GM12878 (cell line): ENCODE measurements at regions not wholly inside any gene's neighbourhood (a gene's known extent, or its start where the extent isn't known, plus 50 kb on each side); places are given as distances from the start of the nearest gene placed in this dataset.

Source experiments
- ATAC-seq: fragments of 200-7000 bp; cut with Tn5 transposase; 3 replicates; pipeline ENCODE4 v1.9.1; 2020; ENCODE audit warnings: mild to moderate bottlenecking, moderate library complexity
- BruUV-seq: library from RNA; stranded (reverse); fragments of 400-500 nt; replicated peaks from 2 replicates; lab custom pipeline; 2021; lab: Mats Ljungman, UMichigan
- CTCF ChIA-PET: fragments of 300-600 bp; sonication (Branson Sonifier 250); formaldehyde crosslinking; extraction: SDS; loops from one replicate; lab custom pipeline; 2021; ENCODE audit warnings: inconsistent platforms; lab: Yijun Ruan, JAX
- POLR2A ChIA-PET: fragments of 350-600 bp; formaldehyde crosslinking; extraction: SDS; loops from one replicate; lab custom pipeline; 2021; ENCODE audit warnings: inconsistent platforms; lab: Charles Lee
- RAD21 ChIA-PET: fragments of 300-600 bp; sonication (Branson Sonifier 250); formaldehyde crosslinking; loops from one replicate; lab custom pipeline; 2023; ENCODE audit warnings: antibody characterized with exemption; ENCODE audit not compliant: unreplicated experiment; lab: Charles Lee
- SMC1A ChIA-PET: fragments of 300-600 bp; sonication (Branson Sonifier 250); formaldehyde crosslinking; loops from one replicate; lab custom pipeline; 2023; ENCODE audit not compliant: unreplicated experiment, uncharacterized antibody; lab: Charles Lee
- DNase-seq: peaks from one replicate; pipeline ENCODE4 v3.0.0-alpha.2; 2011; ENCODE audit warnings: low read depth, low spot score
- FAIRE-seq: peaks from 3 replicates; lab custom pipeline; 2011; peaks lifted over from hg19 to GRCh38; lab: Jason Lieb, UNC
- H2AFZ ChIP-seq: 2 replicates; pipeline ENCODE4 v1.6.0; 2011; ENCODE audit warnings: low read depth, low read length, control low read depth; ENCODE audit not compliant: control insufficient read depth
- H3K27ac ChIP-seq: 2 replicates; pipeline ENCODE4 v1.5.1; 2011; ENCODE audit warnings: control low read depth; ENCODE audit not compliant: control insufficient read depth, insufficient read depth
- H3K27me3 ChIP-seq, 2 experiments: replicated peaks in 1 of 2; 2 replicates each; pipeline versions ENCODE4 v1.6.0 to v1.6.1; 2011; ENCODE audit warnings: low read length in 1 of 2; ENCODE audit not compliant: control insufficient read depth in 2 of 2, insufficient read depth in 2 of 2
- H3K36me3 ChIP-seq, 2 experiments: 2 replicates each; pipeline ENCODE4 v1.5.1; 2011; ENCODE audit warnings: low read length in 1 of 2; ENCODE audit not compliant: control insufficient read depth in 2 of 2, insufficient read depth in 2 of 2
- H3K4me1 ChIP-seq: 2 replicates; pipeline ENCODE4 v1.6.1; 2011; ENCODE audit warnings: mild to moderate bottlenecking, low read length, moderate library complexity, mixed read lengths; ENCODE audit not compliant: control insufficient read depth, insufficient read depth
- H3K4me2 ChIP-seq: 2 replicates; pipeline ENCODE4 v1.6.0; 2011; ENCODE audit warnings: control low read depth; ENCODE audit not compliant: control insufficient read depth, insufficient read depth
- H3K4me3 ChIP-seq: fragments of 200-600 bp; sonication (generic); 2 replicates; pipeline ENCODE4 v1.5.1; 2016
- H3K79me2 ChIP-seq: 2 replicates; pipeline ENCODE4 v1.6.0; 2011; ENCODE audit warnings: low read length; ENCODE audit not compliant: control insufficient read depth, insufficient read depth
- H3K9ac ChIP-seq: 2 replicates; pipeline ENCODE4 v1.8.0; 2011; ENCODE audit warnings: low read length, control low read depth, mixed read lengths; ENCODE audit not compliant: control insufficient read depth, insufficient read depth
- H3K9me3 ChIP-seq: replicated peaks from 3 replicates; pipeline ENCODE4 v1.5.1; 2011; ENCODE audit warnings: mild to moderate bottlenecking, low read length; ENCODE audit not compliant: control insufficient read depth, insufficient read depth
- H4K20me1 ChIP-seq: 2 replicates; pipeline ENCODE4 v1.6.0; 2011; ENCODE audit not compliant: control insufficient read depth, insufficient read depth
- BCLAF1 ChIP-seq: fragments of 450-650 bp; IDR thresholded peaks from 2 replicates; pipeline ENCODE4 v1.6.1; 2017; ENCODE audit warnings: antibody characterized with exemption, mild to moderate bottlenecking, moderate library complexity
- IRF4 ChIP-seq: IDR thresholded peaks from 2 replicates; pipeline ENCODE4 v1.6.1; 2011; ENCODE audit warnings: low read depth, low read length
- NBN ChIP-seq: fragments of 450-650 bp; IDR thresholded peaks from 2 replicates; pipeline ENCODE4 v1.6.1; 2016
- NFYA ChIP-seq: IDR thresholded peaks from 2 replicates; pipeline ENCODE4 v1.6.1; 2011; ENCODE audit warnings: low read depth, mild to moderate bottlenecking, low read length, improper control_type of control experiment, borderline replicate concordance
- PBX3 ChIP-seq: IDR thresholded peaks from 2 replicates; pipeline ENCODE4 v1.6.1; 2011; ENCODE audit warnings: mild to moderate bottlenecking, low read depth, low read length, moderate library complexity; ENCODE audit not compliant: insufficient replicate concordance
- SP1 ChIP-seq: IDR thresholded peaks from one replicate; pipeline ENCODE4 v1.6.1; 2011; ENCODE audit warnings: low read depth, low read length
- SREBF2 ChIP-seq: IDR thresholded peaks from 2 replicates; pipeline ENCODE4 v1.6.1; 2012; ENCODE audit warnings: mild to moderate bottlenecking, low read length
- ZBTB33 ChIP-seq: fragments of 450-650 bp; IDR thresholded peaks from 2 replicates; pipeline ENCODE4 v1.6.1; 2017; ENCODE audit warnings: mild to moderate bottlenecking
- ZNF207 ChIP-seq: fragments of 450-650 bp; IDR thresholded peaks from 2 replicates; pipeline ENCODE4 v1.6.1; 2014; ENCODE audit warnings: antibody characterized with exemption, mild to moderate bottlenecking, borderline replicate concordance
- in situ Hi-C: fragments of 300-500 bp; cut with MboI; formaldehyde crosslinking; loops from 9 replicates; pipeline ENCODE4 v1.14.3; 2018; ENCODE audit warnings: mixed read lengths
- intact Hi-C: fragments of 100-400 bp; cut with micrococcal nuclease; formaldehyde crosslinking; loops from one replicate; pipeline ENCODE4 v1.14.2; 2022; ENCODE audit not compliant: unreplicated experiment
- TF ChIP-seq, protein P1 (sequence below): IDR thresholded peaks from 2 replicates; pipeline ENCODE4 v1.6.1; 2011; ENCODE audit warnings: borderline replicate concordance, low read depth, mild to moderate bottlenecking, moderate library complexity, low read length; ENCODE audit not compliant: insufficient read depth, poor library complexity, severe bottlenecking

DNA sequence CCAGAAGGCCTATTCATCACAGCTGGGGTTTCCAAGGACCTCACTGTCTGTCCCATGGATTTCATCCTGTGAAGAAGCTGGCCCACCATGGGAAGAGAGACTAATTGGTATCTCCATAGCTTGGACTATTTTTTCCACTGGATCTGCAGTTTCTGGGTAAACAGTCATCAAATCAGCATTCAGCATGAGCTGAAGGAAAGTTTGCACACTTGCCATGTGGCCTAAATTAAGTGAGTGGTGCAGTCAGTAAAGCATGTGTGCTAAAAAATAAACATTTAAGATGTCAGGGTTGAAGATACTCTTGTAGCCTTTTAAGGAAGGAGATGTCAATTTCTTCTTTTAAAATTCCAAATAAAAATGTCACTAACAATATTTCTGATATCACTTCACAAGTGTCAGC lies 381.1 kb upstream of the ZMIZ1 start:
- FAIRE-seq (no peak), DNase-seq (no peak), ATAC-seq (no peak)
- ChIA-PET SMC1A (no interaction called here), RAD21 (no interaction called here), POLR2A (no interaction called here), CTCF (no interaction called here)
- Histone ChIP-seq H3K79me2 (no peaks in the 10 kb centered on the region), H3K4me2 (no peak overlapping the region), H3K9ac (no peak overlapping the region), H3K27me3 (no peaks in the 10 kb centered on the region; a peak in 1 of 4 replicates), H3K27ac (no peak overlapping the region), H2AFZ (no peak overlapping the region), H3K4me1 (no peaks in the 10 kb centered on the region), H4K20me1 (no peaks in the 10 kb centered on the region), H3K36me3 (no peaks in the 10 kb centered on the region), H3K9me3 (no peaks in the 10 kb centered on the region; the same call in 2 of the 3 replicates), H3K4me3 (no peak overlapping the region)
- no TSS peak for BruUV-seq
- in situ Hi-C loops = no loop called here
- intact Hi-C loops = no loop called here
- no peak for TF ChIP-seq ZBTB33
- no peak for TF ChIP-seq SREBF2
- no peak for TF ChIP-seq PBX3
- no peak for TF ChIP-seq ZNF207
- TF ChIP-seq SP1 = no peak
- TF ChIP-seq BCLAF1 = no peak
- no peak for TF ChIP-seq NFYA
- TF ChIP-seq, protein P1, sequence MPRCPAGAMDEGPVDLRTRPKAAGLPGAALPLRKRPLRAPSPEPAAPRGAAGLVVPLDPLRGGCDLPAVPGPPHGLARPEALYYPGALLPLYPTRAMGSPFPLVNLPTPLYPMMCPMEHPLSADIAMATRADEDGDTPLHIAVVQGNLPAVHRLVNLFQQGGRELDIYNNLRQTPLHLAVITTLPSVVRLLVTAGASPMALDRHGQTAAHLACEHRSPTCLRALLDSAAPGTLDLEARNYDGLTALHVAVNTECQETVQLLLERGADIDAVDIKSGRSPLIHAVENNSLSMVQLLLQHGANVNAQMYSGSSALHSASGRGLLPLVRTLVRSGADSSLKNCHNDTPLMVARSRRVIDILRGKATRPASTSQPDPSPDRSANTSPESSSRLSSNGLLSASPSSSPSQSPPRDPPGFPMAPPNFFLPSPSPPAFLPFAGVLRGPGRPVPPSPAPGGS = no peak
- TF ChIP-seq NBN = no peak
- no peak for TF ChIP-seq IRF4
